RWPE1 (cell line): ENCODE measurements at regions not wholly inside any gene's neighbourhood (a gene's known extent, or its start where the extent isn't known, plus 50 kb on each side); places are given as distances from the start of the nearest gene placed in this dataset.

Experiments used
- CTCF ChIA-PET: fragments of 350-600 bp; sonication (Branson Sonifier 250); formaldehyde crosslinking; extraction: SDS; loops from one replicate; lab custom pipeline; 2021; lab: Yijun Ruan, JAX
- POLR2A ChIA-PET: fragments of 400-600 bp; formaldehyde crosslinking; extraction: SDS; loops from one replicate; lab custom pipeline; 2020; ENCODE audit warnings: antibody characterized with exemption; ENCODE audit not compliant: low non-redundant PET; lab: Yijun Ruan, JAX
- DNase-seq: peaks from one replicate; pipeline ENCODE4 v3.0.0; 2012; ENCODE audit warnings: low spot score
- H3K27ac ChIP-seq: fragments of 450-650 bp; 2 replicates; pipeline ENCODE4 v1.5.1; 2017
- TF ChIP-seq, protein P1 (sequence below): fragments of 450-650 bp; conservative IDR thresholded peaks from 2 replicates; pipeline ENCODE4 v1.5.1; 2017; ENCODE audit warnings: low read depth, mild to moderate bottlenecking

DNA sequence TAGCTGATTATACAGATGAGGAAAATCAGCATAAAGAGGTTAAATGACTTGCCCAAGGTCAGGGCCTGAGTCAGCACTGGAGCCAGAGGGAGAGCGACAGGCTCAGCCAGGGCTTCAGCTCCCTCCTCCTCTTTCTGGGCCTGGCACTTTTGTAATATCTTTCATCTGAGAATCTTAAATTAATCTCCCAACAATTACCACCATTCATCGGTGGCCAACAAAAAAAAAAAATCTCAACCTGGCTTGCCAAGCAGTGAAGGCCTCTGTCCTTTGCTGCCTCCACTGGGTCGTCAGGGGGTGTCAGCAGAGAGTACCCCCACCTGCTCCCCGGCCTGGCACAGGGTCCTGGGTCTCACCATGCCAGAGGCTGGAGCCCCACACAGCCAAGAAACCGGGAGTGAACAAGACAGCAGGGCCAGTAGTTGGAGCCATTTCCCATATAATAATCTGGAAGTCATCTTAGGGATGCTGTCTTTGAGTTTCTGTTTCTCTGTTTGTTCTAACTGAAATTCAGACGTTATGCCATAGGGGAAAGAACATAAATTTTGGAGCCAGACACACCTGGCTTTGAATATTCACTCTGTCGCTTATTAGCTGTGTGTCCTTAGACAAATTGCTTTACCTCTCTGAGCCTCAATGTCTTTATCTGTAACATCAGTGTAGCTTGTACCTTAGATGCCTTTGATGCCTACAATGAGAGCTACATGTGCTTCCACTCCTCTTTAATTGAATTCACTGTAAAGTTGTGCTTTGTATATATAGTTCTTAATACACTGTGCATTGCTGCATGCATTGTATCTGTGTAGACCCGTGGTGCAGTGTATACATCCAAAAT is 299.9 kb upstream of the MSX2 start:
- ChIA-PET CTCF (interaction anchor here (0.7 to 1.4 kb wide), 6 partner anchors 24 to 451 kb away, joined by 3 to 7 read pairs (median 6); no protein-coding TSS in a partner anchor), POLR2A (no interaction called here)
- DNase-seq: no peak
- TF ChIP-seq, protein P1, sequence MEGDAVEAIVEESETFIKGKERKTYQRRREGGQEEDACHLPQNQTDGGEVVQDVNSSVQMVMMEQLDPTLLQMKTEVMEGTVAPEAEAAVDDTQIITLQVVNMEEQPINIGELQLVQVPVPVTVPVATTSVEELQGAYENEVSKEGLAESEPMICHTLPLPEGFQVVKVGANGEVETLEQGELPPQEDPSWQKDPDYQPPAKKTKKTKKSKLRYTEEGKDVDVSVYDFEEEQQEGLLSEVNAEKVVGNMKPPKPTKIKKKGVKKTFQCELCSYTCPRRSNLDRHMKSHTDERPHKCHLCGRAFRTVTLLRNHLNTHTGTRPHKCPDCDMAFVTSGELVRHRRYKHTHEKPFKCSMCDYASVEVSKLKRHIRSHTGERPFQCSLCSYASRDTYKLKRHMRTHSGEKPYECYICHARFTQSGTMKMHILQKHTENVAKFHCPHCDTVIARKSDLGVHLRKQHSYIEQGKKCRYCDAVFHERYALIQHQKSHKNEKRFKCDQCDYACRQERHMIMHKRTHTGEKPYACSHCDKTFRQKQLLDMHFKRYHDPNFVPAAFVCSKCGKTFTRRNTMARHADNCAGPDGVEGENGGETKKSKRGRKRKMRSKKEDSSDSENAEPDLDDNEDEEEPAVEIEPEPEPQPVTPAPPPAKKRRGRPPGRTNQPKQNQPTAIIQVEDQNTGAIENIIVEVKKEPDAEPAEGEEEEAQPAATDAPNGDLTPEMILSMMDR: no peak; the same call in 1 of the 2 replicates
- H3K27ac ChIP-seq: no peak overlapping the region

DNA sequence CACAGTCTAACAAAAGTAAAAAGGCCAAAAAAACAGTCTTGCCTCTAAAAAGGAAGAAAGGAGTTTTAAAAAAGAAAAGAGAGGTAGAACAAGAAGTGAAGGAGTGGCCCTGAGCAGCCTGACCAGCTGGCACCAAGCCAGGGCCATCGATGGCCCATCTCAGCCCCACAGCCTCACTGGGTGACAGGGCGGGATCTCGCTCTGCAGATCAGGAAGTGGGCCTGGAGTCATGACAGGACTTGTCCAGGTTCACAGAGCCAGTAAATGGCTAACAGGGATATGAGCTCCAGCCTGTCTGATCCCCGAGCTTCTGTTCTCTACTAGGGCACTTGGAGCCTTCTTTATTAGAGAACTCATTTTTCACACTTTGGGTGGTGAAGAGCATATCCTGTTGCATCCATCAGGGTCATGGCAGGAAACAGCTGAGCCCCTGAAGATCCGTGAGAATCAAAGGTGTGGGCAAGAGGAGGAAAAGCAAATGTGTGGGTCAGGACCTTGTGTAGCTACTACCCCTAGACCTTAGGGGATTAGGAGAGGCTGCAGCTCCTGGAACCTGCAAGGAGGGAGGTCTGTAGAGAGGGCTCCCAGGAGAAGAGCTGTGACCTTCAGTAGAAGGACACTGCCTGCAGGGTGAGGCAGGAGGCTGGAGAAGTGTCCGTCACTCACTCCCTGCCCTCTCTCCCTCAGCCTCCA is 299.0 kb upstream of the MSX2 start:
- CTCF ChIA-PET: interaction anchor here (0.5 to 1.4 kb wide), 8 partner anchors 24 to 876 kb away, joined by 3 to 6 read pairs (median 3); no protein-coding TSS in a partner anchor
- peak; percentile 56 for DNase-seq
- POLR2A ChIA-PET: interaction anchor here (0.7 kb wide), 1 partner anchor 1156 kb away, joined by 3 read pairs; no protein-coding TSS in a partner anchor
- H3K27ac ChIP-seq: peak overlapping the region; percentile 21
- TF ChIP-seq, protein P1: no peak

DNA sequence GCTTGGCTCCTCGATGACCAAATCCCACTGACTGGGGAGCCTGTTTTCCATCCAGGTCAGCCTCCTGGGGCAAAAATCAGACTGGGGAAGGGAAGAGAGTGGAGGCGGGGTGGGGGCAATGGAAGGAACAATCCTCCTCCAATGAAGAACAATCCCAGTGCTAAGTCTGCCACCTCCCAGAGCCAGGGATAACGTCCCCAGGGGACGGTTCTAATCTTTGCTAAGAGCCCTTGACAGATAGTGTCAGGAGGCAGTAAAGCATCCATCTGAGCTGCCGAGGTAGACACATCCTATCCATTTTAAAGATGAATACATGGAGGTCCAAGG is 298.5 kb upstream of the MSX2 start:
- ChIA-PET CTCF (interaction anchor here (0.5 to 1.4 kb wide), 6 partner anchors 24 to 349 kb away, joined by 3 to 6 read pairs (median 3); no protein-coding TSS in a partner anchor), POLR2A (no interaction called here)
- no peak overlapping the region for H3K27ac ChIP-seq
- DNase-seq: no peak
- TF ChIP-seq, protein P1: no peak

- POLR2A ChIA-PET: interaction anchor here (0.7 kb wide), 1 partner anchor 91 kb away, joined by 3 read pairs; no protein-coding TSS in a partner anchor
- TF ChIP-seq, protein P1: no peak
- no peak for DNase-seq
- H3K27ac ChIP-seq: no peak overlapping the region
- CTCF ChIA-PET: interaction anchor here (0.6 to 0.8 kb wide), 2 partner anchors 38 to 187 kb away, joined by 3 read pairs; no protein-coding TSS in a partner anchor
These were observed 298.0 kb upstream of the MSX2 start for GRCh38 chr5:174426388-174426787.

GRCh38 chr5:174426851-174427250 is 297.5 kb upstream of the MSX2 start:
- CTCF ChIA-PET: interaction anchor here (0.6 to 0.8 kb wide), 2 partner anchors 38 to 187 kb away, joined by 3 read pairs; no protein-coding TSS in a partner anchor
- no peak for DNase-seq
- TF ChIP-seq, protein P1: no peak
- H3K27ac ChIP-seq: no peak overlapping the region
- POLR2A ChIA-PET: interaction anchor here (0.7 kb wide), 1 partner anchor 91 kb away, joined by 3 read pairs; no protein-coding TSS in a partner anchor

DNA sequence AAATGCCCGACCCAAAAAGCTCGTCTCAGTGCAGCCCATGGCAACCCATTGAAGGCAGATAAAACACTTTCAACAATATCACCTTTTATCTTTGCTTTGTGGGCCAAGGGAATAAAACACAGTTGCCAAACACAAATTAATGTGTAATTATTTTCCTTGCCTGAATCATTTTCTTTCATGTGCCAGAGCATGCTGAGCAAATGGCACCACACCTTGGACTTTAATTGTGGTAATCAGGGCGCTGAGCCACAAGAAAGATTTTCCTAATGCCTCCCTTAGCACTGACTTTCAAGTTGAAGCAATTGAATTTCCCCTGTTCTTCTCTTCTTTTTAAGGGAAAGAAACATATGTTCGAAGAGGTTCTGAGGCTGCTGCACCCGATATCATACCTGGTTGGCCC is 297.1 kb upstream of the MSX2 start:
- ChIA-PET CTCF (no interaction called here), POLR2A (no interaction called here)
- TF ChIP-seq, protein P1: no peak
- no peak overlapping the region for H3K27ac ChIP-seq
- DNase-seq: no peak
